ENCODE measurements at regions not wholly inside any gene's neighbourhood (a gene's known extent, or its start where the extent isn't known, plus 50 kb on each side); places are given as distances from the start of the nearest gene placed in this dataset.
"Not testable (repeated sequence)": the region's sequence is repeated elsewhere in the genome, so short reads cannot be mapped to it uniquely, and the experiment has no call there.

- no peak overlapping the region for H3K23ac ChIP-seq (ENCODE audit: low read length)
- no peaks in the 10 kb centered on the region for H3K4me1 ChIP-seq (ENCODE audit: control insufficient read depth, low read depth, low read length)
- no peaks in the 10 kb centered on the region for H3K79me1 ChIP-seq (ENCODE audit: low read length)
These were observed 648.3 kb downstream of the GABRG1 start for GRCh38 chr4:45475548-45475947.

GRCh38 chr4:45472490-45472889 lies 651.4 kb downstream of the GABRG1 start:
- Histone ChIP-seq H3K4me3 (ENCODE audit: low read length) (no peak overlapping the region), H3K27ac (ENCODE audit: low read depth, low read length) (no peak overlapping the region), H3K18ac (ENCODE audit: low read length) (no peak overlapping the region), H2AK5ac (ENCODE audit: low read length) (no peak overlapping the region), H2BK5ac (ENCODE audit: low read length) (no peak overlapping the region), H3K27me3 (ENCODE audit: insufficient read depth, low read length, poor library complexity) (no peaks in the 10 kb centered on the region), H3K4me2 (ENCODE audit: low read length) (no peak overlapping the region), H3K79me2 (ENCODE audit: control insufficient read depth, insufficient read depth, low read length) (no peaks in the 10 kb centered on the region), H4K8ac (ENCODE audit: low read depth, low read length) (no peak overlapping the region), H3K36me3 (ENCODE audit: control insufficient read depth, insufficient read depth, low read length) (no peaks in the 10 kb centered on the region), H3K9ac (ENCODE audit: low read length) (no peak overlapping the region), H2BK120ac (ENCODE audit: low read depth, low read length) (no peak overlapping the region), H3K56ac (ENCODE audit: low read length) (no peak overlapping the region), H3K79me1 (ENCODE audit: low read length) (no peaks in the 10 kb centered on the region), H2BK15ac (replicated peaks; ENCODE audit: low read depth) (no peak overlapping the region), H3K4ac (ENCODE audit: low read depth, low read length) (no peak overlapping the region), H4K5ac (ENCODE audit: low read length) (no peak overlapping the region), H3K4me1 (ENCODE audit: control insufficient read depth, low read depth, low read length) (no peaks in the 10 kb centered on the region), H3K23ac (ENCODE audit: low read length) (no peak overlapping the region)
- WGBS (ENCODE audit: extremely low coverage, insufficient coverage, low lambda C conversion rate), result no CpG with 5 or more reads among the region's 3 CpGs
- DNase-seq, result no peak

More at GRCh38 chr4:45475548-45475947, 648.3 kb downstream of the GABRG1 start:
- Histone ChIP-seq H3K4me2 (ENCODE audit: low read length) (no peak overlapping the region), H3K36me3 (ENCODE audit: control insufficient read depth, insufficient read depth, low read length) (no peaks in the 10 kb centered on the region), H2BK120ac (ENCODE audit: low read depth, low read length) (no peak overlapping the region), H3K27me3 (ENCODE audit: insufficient read depth, low read length, poor library complexity) (no peaks in the 10 kb centered on the region), H3K27ac (ENCODE audit: low read depth, low read length) (no peak overlapping the region), H3K4ac (ENCODE audit: low read depth, low read length) (no peak overlapping the region), H4K5ac (ENCODE audit: low read length) (no peak overlapping the region), H2AK5ac (ENCODE audit: low read length) (no peak overlapping the region), H3K9ac (ENCODE audit: low read length) (no peak overlapping the region), H3K4me3 (ENCODE audit: low read length) (no peak overlapping the region), H2BK15ac (replicated peaks; ENCODE audit: low read depth) (no peak overlapping the region), H3K56ac (ENCODE audit: low read length) (no peak overlapping the region), H3K79me2 (ENCODE audit: control insufficient read depth, insufficient read depth, low read length) (no peaks in the 10 kb centered on the region), H3K18ac (ENCODE audit: low read length) (no peak overlapping the region), H4K8ac (ENCODE audit: low read depth, low read length) (no peak overlapping the region), H2BK5ac (ENCODE audit: low read length) (no peak overlapping the region)
- no peak for DNase-seq
- no CpG with 5 or more reads among the region's 2 CpGs for WGBS (ENCODE audit: extremely low coverage, insufficient coverage, low lambda C conversion rate)

DNA sequence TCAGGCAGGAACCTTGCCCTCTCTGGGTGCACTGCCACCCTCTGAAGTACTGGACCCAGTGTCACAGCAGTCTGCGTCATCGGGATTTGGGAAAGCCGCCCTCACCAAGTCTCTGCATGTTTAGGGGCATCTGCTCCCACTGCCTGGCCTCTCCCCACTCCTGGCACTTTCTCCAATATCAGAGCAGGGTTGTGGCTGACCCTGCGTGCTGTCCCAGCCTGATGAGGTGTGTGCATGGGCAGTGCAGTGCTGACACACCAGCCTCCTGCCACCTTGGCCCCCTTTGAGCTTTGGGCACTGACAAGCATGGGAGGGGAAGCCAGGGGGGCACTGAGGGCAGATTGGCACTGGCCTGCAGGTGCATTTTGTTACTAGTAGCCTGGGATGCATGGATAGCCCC lies 652.5 kb downstream of the GABRG1 start:
- no peaks in the 10 kb centered on the region for H3K4me1 ChIP-seq (ENCODE audit: control insufficient read depth, low read depth, low read length)
- no peaks in the 10 kb centered on the region for H3K27me3 ChIP-seq (ENCODE audit: insufficient read depth, low read length, poor library complexity)
- WGBS (ENCODE audit: extremely low coverage, insufficient coverage, low lambda C conversion rate), result no CpG with 5 or more reads among the region's 4 CpGs

DNA sequence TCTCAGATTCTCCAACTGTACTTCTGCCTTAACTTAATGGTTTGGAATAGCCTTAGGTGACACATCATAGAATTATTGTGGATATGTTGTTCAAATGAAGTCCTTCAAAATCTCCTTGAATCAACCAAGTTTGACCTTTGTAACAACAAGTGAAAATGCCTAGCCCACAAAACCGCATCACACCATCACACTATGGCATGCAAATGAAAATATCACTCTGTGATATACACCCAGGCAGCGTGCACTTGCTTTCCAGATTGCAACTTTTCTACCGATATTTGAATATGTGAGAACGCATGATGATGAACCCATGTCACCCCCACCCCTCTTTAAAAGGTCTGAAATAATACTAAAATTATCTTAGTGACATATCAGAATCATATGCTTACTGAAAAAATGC lies 656.7 kb downstream of the GABRG1 start:
- Histone ChIP-seq H3K9ac (ENCODE audit: low read length) (no peak overlapping the region), H3K23ac (ENCODE audit: low read length) (no peak overlapping the region), H3K18ac (ENCODE audit: low read length) (no peak overlapping the region), H4K5ac (ENCODE audit: low read length) (no peak overlapping the region), H3K79me2 (ENCODE audit: control insufficient read depth, insufficient read depth, low read length) (no peaks in the 10 kb centered on the region), H3K4me3 (ENCODE audit: low read length) (no peak overlapping the region), H3K79me1 (ENCODE audit: low read length) (no peaks in the 10 kb centered on the region), H2BK15ac (replicated peaks; ENCODE audit: low read depth) (no peak overlapping the region), H3K4me2 (ENCODE audit: low read length) (no peak overlapping the region), H3K4ac (ENCODE audit: low read depth, low read length) (no peak overlapping the region), H2AK5ac (ENCODE audit: low read length) (no peak overlapping the region), H3K56ac (ENCODE audit: low read length) (no peak overlapping the region), H2BK120ac (ENCODE audit: low read depth, low read length) (no peak overlapping the region), H3K4me1 (ENCODE audit: control insufficient read depth, low read depth, low read length) (no peaks in the 10 kb centered on the region), H3K27ac (ENCODE audit: low read depth, low read length) (no peak overlapping the region), H2BK5ac (ENCODE audit: low read length) (no peak overlapping the region), H3K36me3 (ENCODE audit: control insufficient read depth, insufficient read depth, low read length) (no peaks in the 10 kb centered on the region), H4K8ac (ENCODE audit: low read depth, low read length) (no peak overlapping the region), H3K27me3 (ENCODE audit: insufficient read depth, low read length, poor library complexity) (no peaks in the 10 kb centered on the region)
- no CpG with 5 or more reads among the region's 4 CpGs for WGBS (ENCODE audit: extremely low coverage, insufficient coverage, low lambda C conversion rate)
- DNase-seq, result no peak

More for the DNA sequence above, 652.5 kb downstream of the GABRG1 start:
- no peak for DNase-seq
- Histone ChIP-seq H3K79me2 (ENCODE audit: control insufficient read depth, insufficient read depth, low read length) (no peaks in the 10 kb centered on the region), H3K27ac (ENCODE audit: low read depth, low read length) (no peak overlapping the region), H2BK120ac (ENCODE audit: low read depth, low read length) (no peak overlapping the region), H3K4me3 (ENCODE audit: low read length) (no peak overlapping the region), H3K9ac (ENCODE audit: low read length) (no peak overlapping the region), H3K79me1 (ENCODE audit: low read length) (no peaks in the 10 kb centered on the region), H2BK15ac (replicated peaks; ENCODE audit: low read depth) (no peak overlapping the region), H3K4me2 (ENCODE audit: low read length) (no peak overlapping the region), H2AK5ac (ENCODE audit: low read length) (no peak overlapping the region), H2BK5ac (ENCODE audit: low read length) (no peak overlapping the region), H3K4ac (ENCODE audit: low read depth, low read length) (no peak overlapping the region), H3K36me3 (ENCODE audit: control insufficient read depth, insufficient read depth, low read length) (no peaks in the 10 kb centered on the region), H4K8ac (ENCODE audit: low read depth, low read length) (no peak overlapping the region), H4K5ac (ENCODE audit: low read length) (no peak overlapping the region), H3K23ac (ENCODE audit: low read length) (peak overlapping the region; percentile 66), H3K18ac (ENCODE audit: low read length) (no peak overlapping the region), H3K56ac (ENCODE audit: low read length) (no peak overlapping the region)

DNA sequence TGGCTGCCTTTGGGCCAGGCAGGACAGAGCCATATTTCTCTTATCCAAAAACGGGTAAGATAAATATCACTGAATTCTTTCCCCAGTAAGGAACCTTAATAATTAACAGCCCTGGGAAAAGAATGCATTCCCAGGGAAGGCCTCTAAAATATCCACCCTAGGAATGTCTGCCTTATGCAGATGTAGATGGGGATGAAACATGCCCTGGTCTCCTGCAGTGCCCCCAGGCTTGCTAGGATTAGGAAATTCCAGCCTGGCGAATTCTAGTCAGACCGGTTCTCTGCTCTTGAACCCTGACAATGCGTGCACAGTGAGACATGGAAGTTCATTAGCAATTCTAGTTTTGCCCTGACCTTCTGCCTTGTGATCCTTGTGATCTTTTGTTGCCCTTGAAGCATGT lies 663.7 kb downstream of the GABRG1 start:
- not testable (repeated sequence) for H3K9ac ChIP-seq (ENCODE audit: low read length); H2AK5ac ChIP-seq (ENCODE audit: low read length); H3K36me3 ChIP-seq (ENCODE audit: control insufficient read depth, insufficient read depth, low read length); H4K8ac ChIP-seq (ENCODE audit: low read depth, low read length); H3K4ac ChIP-seq (ENCODE audit: low read depth, low read length); H4K5ac ChIP-seq (ENCODE audit: low read length); H3K4me3 ChIP-seq (ENCODE audit: low read length); H3K56ac ChIP-seq (ENCODE audit: low read length); H3K27ac ChIP-seq (ENCODE audit: low read depth, low read length); H3K79me1 ChIP-seq (ENCODE audit: low read length); H2BK15ac ChIP-seq (replicated peaks; ENCODE audit: low read depth); H3K4me2 ChIP-seq (ENCODE audit: low read length); H3K4me1 ChIP-seq (ENCODE audit: control insufficient read depth, low read depth, low read length); H3K79me2 ChIP-seq (ENCODE audit: control insufficient read depth, insufficient read depth, low read length); H2BK120ac ChIP-seq (ENCODE audit: low read depth, low read length); H3K18ac ChIP-seq (ENCODE audit: low read length); H3K23ac ChIP-seq (ENCODE audit: low read length); H3K27me3 ChIP-seq (ENCODE audit: insufficient read depth, low read length, poor library complexity); H2BK5ac ChIP-seq (ENCODE audit: low read length)
- WGBS (ENCODE audit: extremely low coverage, insufficient coverage, low lambda C conversion rate), result no CpG with 5 or more reads among the region's 4 CpGs
- peak; percentile 32 for DNase-seq

GRCh38 chr4:45455217-45455616 lies 668.6 kb downstream of the GABRG1 start:
- no peaks in the 10 kb centered on the region for H3K79me1 ChIP-seq (ENCODE audit: low read length)
- no CpG with 5 or more reads among the region's 2 CpGs for WGBS (ENCODE audit: extremely low coverage, insufficient coverage, low lambda C conversion rate)
- no peak overlapping the region for H2BK5ac ChIP-seq (ENCODE audit: low read length)
- no peak overlapping the region for H4K8ac ChIP-seq (ENCODE audit: low read depth, low read length)
- no peak overlapping the region for H3K9ac ChIP-seq (ENCODE audit: low read length)
- no peak overlapping the region for H3K4ac ChIP-seq (ENCODE audit: low read depth, low read length)
- no peak overlapping the region for H3K4me3 ChIP-seq (ENCODE audit: low read length)
- no peaks in the 10 kb centered on the region for H3K36me3 ChIP-seq (ENCODE audit: control insufficient read depth, insufficient read depth, low read length)
- no peak overlapping the region for H2BK120ac ChIP-seq (ENCODE audit: low read depth, low read length)
- H3K27ac ChIP-seq (ENCODE audit: low read depth, low read length), result no peak overlapping the region
- no peak overlapping the region for H3K56ac ChIP-seq (ENCODE audit: low read length)
- H4K5ac ChIP-seq (ENCODE audit: low read length), result no peak overlapping the region
- H3K18ac ChIP-seq (ENCODE audit: low read length), result no peak overlapping the region
- H3K79me2 ChIP-seq (ENCODE audit: control insufficient read depth, insufficient read depth, low read length), result no peaks in the 10 kb centered on the region
- no peak overlapping the region for H2BK15ac ChIP-seq (replicated peaks; ENCODE audit: low read depth)
- H3K4me1 ChIP-seq (ENCODE audit: control insufficient read depth, low read depth, low read length), result no peaks in the 10 kb centered on the region
- no peak overlapping the region for H3K23ac ChIP-seq (ENCODE audit: low read length)
- H3K4me2 ChIP-seq (ENCODE audit: low read length), result no peak overlapping the region
- DNase-seq, result no peak
- no peaks in the 10 kb centered on the region for H3K27me3 ChIP-seq (ENCODE audit: insufficient read depth, low read length, poor library complexity)
- H2AK5ac ChIP-seq (ENCODE audit: low read length), result no peak overlapping the region

All from mesendoderm (in vitro differentiated cells).